ENCODE measurements at regions not wholly inside any gene's neighbourhood (a gene's known extent, or its start where the extent isn't known, plus 50 kb on each side); places are given as distances from the start of the nearest gene placed in this dataset.

- ChIA-PET POLR2A (no interaction called here), CTCF (no interaction called here)
- Mint-ChIP-seq H3K4me3 (ENCODE audit: unreplicated experiment) (no peak overlapping the region), H3K27me3 (ENCODE audit: insufficient read depth, unreplicated experiment) (no peaks in the 10 kb centered on the region), H3K4me1 (ENCODE audit: low read depth, unreplicated experiment) (no peaks in the 10 kb centered on the region), H3K9me3 (ENCODE audit: unreplicated experiment) (peaks cover 39% of the 10 kb centered on the region), H3K27ac (ENCODE audit: unreplicated experiment) (no peak overlapping the region), H3K36me3 (ENCODE audit: insufficient read depth, unreplicated experiment) (no peaks in the 10 kb centered on the region)
- no peak for TF ChIP-seq CTCF (IDR thresholded peaks at IDR 0.05; ENCODE audit: insufficient read depth in 1 of 2, low read depth in 1 of 2, low read length in 1 of 2, severe bottlenecking in 1 of 2, unreplicated experiment in 1 of 2)
- BruUV-seq (replicated peaks), result no TSS peak
- no peaks in the 10 kb centered on the region; the same call in 1 of the 2 replicates for H3K4me1 ChIP-seq
- H3K27me3 ChIP-seq (replicated peaks; ENCODE audit: control insufficient read depth, insufficient read depth, low read length), result no peaks in the 10 kb centered on the region
- intact Hi-C loops (cut with micrococcal nuclease; ENCODE audit: unreplicated experiment), result no loop called here
- H3K9me3 ChIP-seq, result peaks cover 6% of the 10 kb centered on the region; the same call in 1 of the 2 replicates
- no peaks in the 10 kb centered on the region for H3K36me3 ChIP-seq (ENCODE audit: control insufficient read depth, insufficient read depth, low read length)
- no peak overlapping the region for H3K4me3 ChIP-seq (ENCODE audit: low read depth, low read length)
- DNase-seq, result no peak
These were observed 536.8 kb downstream of the PYDC2 start for GRCh38 chr3:191997579-191998268.

- Histone ChIP-seq H3K36me3 (ENCODE audit: control insufficient read depth, insufficient read depth, low read length) (no peaks in the 10 kb centered on the region), H3K27me3 (replicated peaks; ENCODE audit: control insufficient read depth, insufficient read depth, low read length) (no peaks in the 10 kb centered on the region), H3K9me3 (no peaks in the 10 kb centered on the region), H3K4me3 (ENCODE audit: low read depth, low read length) (no peak overlapping the region), H3K4me1 (no peaks in the 10 kb centered on the region; the same call in 1 of the 2 replicates)
- ChIA-PET CTCF (no interaction called here), POLR2A (no interaction called here)
- Mint-ChIP-seq H3K4me3 (ENCODE audit: unreplicated experiment) (no peak overlapping the region), H3K27ac (ENCODE audit: unreplicated experiment) (no peak overlapping the region), H3K27me3 (ENCODE audit: insufficient read depth, unreplicated experiment) (no peaks in the 10 kb centered on the region), H3K36me3 (ENCODE audit: insufficient read depth, unreplicated experiment) (no peaks in the 10 kb centered on the region), H3K4me1 (ENCODE audit: low read depth, unreplicated experiment) (no peaks in the 10 kb centered on the region), H3K9me3 (ENCODE audit: unreplicated experiment) (peaks cover 6% of the 10 kb centered on the region)
- intact Hi-C loops (cut with micrococcal nuclease; ENCODE audit: unreplicated experiment), result no loop called here
- BruUV-seq (replicated peaks), result no TSS peak
- no peak for TF ChIP-seq CTCF (IDR thresholded peaks at IDR 0.05; ENCODE audit: insufficient read depth in 1 of 2, low read depth in 1 of 2, low read length in 1 of 2, severe bottlenecking in 1 of 2, unreplicated experiment in 1 of 2)
- DNase-seq, result no peak
These were observed 540.3 kb downstream of the PYDC2 start for GRCh38 chr3:192001218-192001617.

DNA sequence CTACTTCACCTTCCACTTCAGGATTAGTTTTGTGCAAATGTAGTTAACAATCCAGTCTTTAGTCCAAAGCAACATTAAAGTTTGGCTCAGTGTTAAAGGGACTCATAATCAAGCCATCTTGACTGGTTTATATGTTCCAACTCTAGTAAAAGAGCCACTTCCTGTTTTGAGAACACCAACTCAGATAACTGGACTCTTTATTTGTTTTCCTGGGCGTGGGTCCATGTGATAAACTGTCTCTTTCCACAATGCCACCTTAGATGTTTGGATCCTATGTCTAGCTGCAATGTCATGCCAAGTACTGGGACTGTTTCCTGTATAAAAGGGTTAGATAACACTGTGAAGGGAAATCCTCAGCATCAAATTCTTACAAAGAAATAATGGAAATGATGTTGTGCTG, 545.0 kb downstream of the PYDC2 start:
- no peaks in the 10 kb centered on the region for H3K27me3 Mint-ChIP-seq (ENCODE audit: insufficient read depth, unreplicated experiment)
- ChIA-PET CTCF (no interaction called here), POLR2A (no interaction called here)
- no peak for TF ChIP-seq CTCF (IDR thresholded peaks at IDR 0.05; ENCODE audit: insufficient read depth in 1 of 2, low read depth in 1 of 2, low read length in 1 of 2, severe bottlenecking in 1 of 2, unreplicated experiment in 1 of 2)
- DNase-seq, result no peak
- Histone ChIP-seq H3K9me3 (no peaks in the 10 kb centered on the region), H3K36me3 (ENCODE audit: control insufficient read depth, insufficient read depth, low read length) (no peaks in the 10 kb centered on the region), H3K4me1 (no peaks in the 10 kb centered on the region), H3K4me3 (ENCODE audit: low read depth, low read length) (no peak overlapping the region), H3K27me3 (replicated peaks; ENCODE audit: control insufficient read depth, insufficient read depth, low read length) (no peaks in the 10 kb centered on the region)
- H3K9me3 Mint-ChIP-seq (ENCODE audit: unreplicated experiment), result no peaks in the 10 kb centered on the region
- H3K4me3 Mint-ChIP-seq (ENCODE audit: unreplicated experiment), result no peak overlapping the region
- H3K36me3 Mint-ChIP-seq (ENCODE audit: insufficient read depth, unreplicated experiment), result no peaks in the 10 kb centered on the region
- BruUV-seq (replicated peaks), result no TSS peak
- no peak overlapping the region for H3K27ac Mint-ChIP-seq (ENCODE audit: unreplicated experiment)
- H3K4me1 Mint-ChIP-seq (ENCODE audit: low read depth, unreplicated experiment), result no peaks in the 10 kb centered on the region
- intact Hi-C loops (cut with micrococcal nuclease; ENCODE audit: unreplicated experiment), result no loop called here
